ENCODE measurements at regions not wholly inside any gene's neighbourhood (a gene's known extent, or its start where the extent isn't known, plus 50 kb on each side); places are given as distances from the start of the nearest gene placed in this dataset.

- WGBS, 2 donors: 84 to 89% methylated on average over 5 of the region's 5 CpGs
- Histone ChIP-seq H3K27ac (no peak overlapping the region), H3K36me3 (no peaks in the 10 kb centered on the region), H3K4me1 (no peaks in the 10 kb centered on the region), H3K4me3 (no peak overlapping the region), H3K9me3 (no peaks in the 10 kb centered on the region), H3K27me3 (no peaks in the 10 kb centered on the region)
- ATAC-seq: no peak
- intact Hi-C loops (cut with DNase I): no loop called here
- DNase-seq: no peak
- no peak for TF ChIP-seq CTCF (IDR thresholded peaks at IDR 0.05)
Measured at GRCh38 chr2:148594216-148594615, 50.3 kb upstream of the EPC2 start.
